ENCODE measurements at regions not wholly inside any gene's neighbourhood (a gene's known extent, or its start where the extent isn't known, plus 50 kb on each side); places are given as distances from the start of the nearest gene placed in this dataset.

DNA sequence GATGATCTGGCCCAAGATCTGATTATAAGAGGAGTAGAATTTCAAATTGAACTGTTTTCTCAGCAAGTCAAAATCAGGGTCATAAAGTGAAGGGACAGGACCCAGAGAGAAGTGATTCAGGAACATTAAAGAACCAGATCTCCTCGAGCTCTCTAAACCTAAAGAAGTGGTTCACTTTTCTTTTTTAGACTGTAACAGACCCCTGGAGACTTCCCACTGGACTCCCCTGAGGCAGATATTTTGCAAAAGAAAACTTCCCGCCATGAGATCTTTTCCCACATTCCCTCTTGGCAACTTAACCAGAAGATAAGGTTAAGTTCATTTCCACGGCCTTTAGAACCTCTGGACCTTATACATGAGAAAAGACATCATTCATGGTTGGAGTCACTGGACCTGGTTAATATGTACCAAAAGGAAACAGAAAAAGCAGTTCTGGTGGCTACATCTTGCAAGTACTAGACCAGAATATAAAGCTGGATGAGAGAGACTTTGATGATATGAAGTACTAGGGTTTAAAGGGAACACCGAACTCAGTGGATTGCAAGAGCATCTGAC is 1061.4 kb downstream of the MRPL39 start:
- ChIA-PET POLR2A (no interaction called here), CTCF (no interaction called here)
- no peaks in the 10 kb centered on the region for H3K4me1 ChIP-seq (ENCODE audit: control insufficient read depth in 2 of 2, insufficient read depth in 2 of 2, low read length in 2 of 2)
- no peak overlapping the region for H2AFZ ChIP-seq (ENCODE audit: insufficient read depth, low read depth, low read length, poor library complexity, severe bottlenecking)
- H3K36me3 ChIP-seq (replicated peaks in 1 of 2; ENCODE audit: control extremely low read depth in 1 of 2, control insufficient read depth in 1 of 2, extremely low read depth in 1 of 2, insufficient read depth in 2 of 2, low read length in 1 of 2), result no peaks in the 10 kb centered on the region
- ATAC-seq (ENCODE audit: low read depth) (no peak), DNase-seq (no peak)
- H3K27me3 ChIP-seq (replicated peaks in 1 of 4; ENCODE audit: control extremely low read depth in 1 of 4, control insufficient read depth in 3 of 4, insufficient read depth in 4 of 4, low read length in 3 of 4), result no peaks in the 10 kb centered on the region
- H3K27ac Mint-ChIP-seq, result no peak overlapping the region
- H3K9ac ChIP-seq (ENCODE audit: low read length), result no peak overlapping the region
- intact Hi-C loops (cut with micrococcal nuclease), result no loop called here
- TF ChIP-seq, protein P1, sequence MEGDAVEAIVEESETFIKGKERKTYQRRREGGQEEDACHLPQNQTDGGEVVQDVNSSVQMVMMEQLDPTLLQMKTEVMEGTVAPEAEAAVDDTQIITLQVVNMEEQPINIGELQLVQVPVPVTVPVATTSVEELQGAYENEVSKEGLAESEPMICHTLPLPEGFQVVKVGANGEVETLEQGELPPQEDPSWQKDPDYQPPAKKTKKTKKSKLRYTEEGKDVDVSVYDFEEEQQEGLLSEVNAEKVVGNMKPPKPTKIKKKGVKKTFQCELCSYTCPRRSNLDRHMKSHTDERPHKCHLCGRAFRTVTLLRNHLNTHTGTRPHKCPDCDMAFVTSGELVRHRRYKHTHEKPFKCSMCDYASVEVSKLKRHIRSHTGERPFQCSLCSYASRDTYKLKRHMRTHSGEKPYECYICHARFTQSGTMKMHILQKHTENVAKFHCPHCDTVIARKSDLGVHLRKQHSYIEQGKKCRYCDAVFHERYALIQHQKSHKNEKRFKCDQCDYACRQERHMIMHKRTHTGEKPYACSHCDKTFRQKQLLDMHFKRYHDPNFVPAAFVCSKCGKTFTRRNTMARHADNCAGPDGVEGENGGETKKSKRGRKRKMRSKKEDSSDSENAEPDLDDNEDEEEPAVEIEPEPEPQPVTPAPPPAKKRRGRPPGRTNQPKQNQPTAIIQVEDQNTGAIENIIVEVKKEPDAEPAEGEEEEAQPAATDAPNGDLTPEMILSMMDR (IDR thresholded peaks at IDR 0.05), result no peak
- no peak for TF ChIP-seq EZH2 (IDR thresholded peaks at IDR 0.05; ENCODE audit: borderline replicate concordance, insufficient read depth, low read depth, low read length, poor library complexity, severe bottlenecking)
- H3K4me2 ChIP-seq (replicated peaks; ENCODE audit: low read depth, low read length, poor library complexity, severe bottlenecking), result no peak overlapping the region
- H3K27ac ChIP-seq (ENCODE audit: low read length in 2 of 2), result no peak overlapping the region
- 81% methylated on average over 3 of the region's 4 CpGs for WGBS (ENCODE audit: insufficient coverage)
- no peaks in the 10 kb centered on the region for H3K79me2 ChIP-seq (ENCODE audit: control insufficient read depth, insufficient read depth, low read length)
- no peaks in the 10 kb centered on the region for H3K27me3 Mint-ChIP-seq
- no peak overlapping the region for H3K4me3 Mint-ChIP-seq
- H3K4me1 Mint-ChIP-seq, result no peaks in the 10 kb centered on the region
- no peaks in the 10 kb centered on the region for H3K9me3 ChIP-seq (ENCODE audit: control extremely low read depth in 1 of 3, control insufficient read depth in 2 of 3, insufficient read depth in 1 of 3, low read length in 2 of 3)
- H4K20me1 ChIP-seq (ENCODE audit: control insufficient read depth, insufficient read depth, low read length, poor library complexity, severe bottlenecking), result no peaks in the 10 kb centered on the region
- H3K9me3 Mint-ChIP-seq (ENCODE audit: insufficient read depth), result no peaks in the 10 kb centered on the region
- no peak overlapping the region for H3K4me3 ChIP-seq (ENCODE audit: control extremely low read depth in 1 of 5, extremely low read depth in 1 of 5, insufficient read depth in 1 of 5, low read depth in 2 of 5, low read length in 4 of 5)

DNA sequence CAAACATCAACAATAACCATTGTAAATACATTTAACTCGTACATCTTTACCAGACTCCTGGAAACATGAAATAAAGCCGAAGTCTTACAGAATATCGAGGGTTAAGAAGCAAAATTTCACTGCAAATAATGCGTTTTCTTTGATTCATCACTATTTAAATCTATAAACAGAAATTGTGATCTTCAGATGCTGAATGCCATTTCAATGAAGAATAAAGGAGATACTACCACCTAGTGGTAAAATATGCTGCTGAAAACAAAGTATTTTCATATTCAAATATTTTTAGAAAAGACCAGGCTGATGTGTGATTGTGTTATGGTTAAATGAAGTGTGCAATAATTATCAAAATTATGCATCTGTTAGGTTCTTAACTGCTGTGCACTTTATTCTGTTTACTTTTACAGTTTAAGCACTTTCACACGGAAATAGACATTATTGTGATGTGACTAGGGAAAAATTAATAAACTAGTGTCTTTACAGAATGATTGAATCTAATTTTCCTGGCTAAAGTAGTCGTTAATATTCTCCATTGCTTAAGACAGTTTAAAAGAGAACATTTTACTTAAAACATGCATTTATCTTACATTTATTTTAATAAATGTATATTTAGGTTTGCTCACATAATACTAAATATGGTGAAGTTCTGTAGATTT is 1093.1 kb downstream of the MRPL39 start:
- H3K4me2 ChIP-seq (replicated peaks; ENCODE audit: low read depth, low read length, poor library complexity, severe bottlenecking), result no peak overlapping the region
- no peak overlapping the region for H3K27ac ChIP-seq (ENCODE audit: low read length in 2 of 2)
- Mint-ChIP-seq H3K4me3 (no peak overlapping the region), H3K4me1 (no peaks in the 10 kb centered on the region), H3K27me3 (no peaks in the 10 kb centered on the region), H3K9me3 (ENCODE audit: insufficient read depth) (no peaks in the 10 kb centered on the region), H3K27ac (no peak overlapping the region)
- TF ChIP-seq, protein P1 (IDR thresholded peaks at IDR 0.05), result peak; percentile 72
- TF ChIP-seq EZH2 (IDR thresholded peaks at IDR 0.05; ENCODE audit: borderline replicate concordance, insufficient read depth, low read depth, low read length, poor library complexity, severe bottlenecking), result no peak
- no peaks in the 10 kb centered on the region for H3K9me3 ChIP-seq (ENCODE audit: control extremely low read depth in 1 of 3, control insufficient read depth in 2 of 3, insufficient read depth in 1 of 3, low read length in 2 of 3)
- no peak overlapping the region for H3K4me3 ChIP-seq (ENCODE audit: control extremely low read depth in 1 of 5, extremely low read depth in 1 of 5, insufficient read depth in 1 of 5, low read depth in 2 of 5, low read length in 4 of 5)
- H2AFZ ChIP-seq (ENCODE audit: insufficient read depth, low read depth, low read length, poor library complexity, severe bottlenecking), result no peak overlapping the region
- H3K27me3 ChIP-seq (replicated peaks in 1 of 4; ENCODE audit: control extremely low read depth in 1 of 4, control insufficient read depth in 3 of 4, insufficient read depth in 4 of 4, low read length in 3 of 4), result no peaks in the 10 kb centered on the region
- H3K9ac ChIP-seq (ENCODE audit: low read length), result no peak overlapping the region
- ATAC-seq (ENCODE audit: low read depth), result no peak
- no peaks in the 10 kb centered on the region for H3K36me3 ChIP-seq (replicated peaks in 1 of 2; ENCODE audit: control extremely low read depth in 1 of 2, control insufficient read depth in 1 of 2, extremely low read depth in 1 of 2, insufficient read depth in 2 of 2, low read length in 1 of 2)
- intact Hi-C loops (cut with micrococcal nuclease), result loop anchor here (2.0 kb wide), 1 partner anchor 661 kb away; no protein-coding TSS in a partner anchor
- CTCF ChIA-PET, result interaction anchor here (1.3 kb wide), 1 partner anchor 658 kb away, joined by 3 read pairs; no protein-coding TSS in a partner anchor
- POLR2A ChIA-PET, result no interaction called here
- no peaks in the 10 kb centered on the region for H3K4me1 ChIP-seq (ENCODE audit: control insufficient read depth in 2 of 2, insufficient read depth in 2 of 2, low read length in 2 of 2)
- no peaks in the 10 kb centered on the region for H3K79me2 ChIP-seq (ENCODE audit: control insufficient read depth, insufficient read depth, low read length)
- peak; percentile 18 for DNase-seq
- no peaks in the 10 kb centered on the region for H4K20me1 ChIP-seq (ENCODE audit: control insufficient read depth, insufficient read depth, low read length, poor library complexity, severe bottlenecking)
- WGBS (ENCODE audit: insufficient coverage), result no CpG with 5 or more reads among the region's 6 CpGs

All from B cell (primary cell).